COLO829 (cell line): ENCODE measurements at regions not wholly inside any gene's neighbourhood (a gene's known extent, or its start where the extent isn't known, plus 50 kb on each side); places are given as distances from the start of the nearest gene placed in this dataset.

Source experiments
- DNase-seq: peaks from one replicate; pipeline ENCODE4 v3.0.0; 2012; ENCODE audit warnings: low spot score

DNA sequence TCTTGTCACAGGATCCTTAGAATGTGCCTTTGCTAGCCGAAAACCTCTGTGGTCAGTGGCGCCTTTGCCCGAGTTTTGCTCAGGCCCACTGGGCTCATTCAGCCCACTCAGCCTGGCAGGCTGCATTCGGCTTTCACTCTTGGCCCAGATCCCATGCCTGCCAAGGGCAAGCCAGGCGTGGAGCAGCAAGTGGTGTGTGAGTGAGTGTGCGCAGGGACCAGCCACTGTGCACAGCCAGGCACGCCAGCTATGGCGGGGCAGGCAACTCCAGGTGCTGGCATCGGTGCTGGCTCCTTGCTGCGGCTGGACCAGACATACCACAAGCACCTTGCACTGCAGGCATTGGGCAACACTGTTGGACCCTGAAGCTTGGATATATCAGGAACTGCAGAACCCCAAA is 1145.1 kb upstream of the NCAM2 start:
- DNase-seq, result no peak

DNA sequence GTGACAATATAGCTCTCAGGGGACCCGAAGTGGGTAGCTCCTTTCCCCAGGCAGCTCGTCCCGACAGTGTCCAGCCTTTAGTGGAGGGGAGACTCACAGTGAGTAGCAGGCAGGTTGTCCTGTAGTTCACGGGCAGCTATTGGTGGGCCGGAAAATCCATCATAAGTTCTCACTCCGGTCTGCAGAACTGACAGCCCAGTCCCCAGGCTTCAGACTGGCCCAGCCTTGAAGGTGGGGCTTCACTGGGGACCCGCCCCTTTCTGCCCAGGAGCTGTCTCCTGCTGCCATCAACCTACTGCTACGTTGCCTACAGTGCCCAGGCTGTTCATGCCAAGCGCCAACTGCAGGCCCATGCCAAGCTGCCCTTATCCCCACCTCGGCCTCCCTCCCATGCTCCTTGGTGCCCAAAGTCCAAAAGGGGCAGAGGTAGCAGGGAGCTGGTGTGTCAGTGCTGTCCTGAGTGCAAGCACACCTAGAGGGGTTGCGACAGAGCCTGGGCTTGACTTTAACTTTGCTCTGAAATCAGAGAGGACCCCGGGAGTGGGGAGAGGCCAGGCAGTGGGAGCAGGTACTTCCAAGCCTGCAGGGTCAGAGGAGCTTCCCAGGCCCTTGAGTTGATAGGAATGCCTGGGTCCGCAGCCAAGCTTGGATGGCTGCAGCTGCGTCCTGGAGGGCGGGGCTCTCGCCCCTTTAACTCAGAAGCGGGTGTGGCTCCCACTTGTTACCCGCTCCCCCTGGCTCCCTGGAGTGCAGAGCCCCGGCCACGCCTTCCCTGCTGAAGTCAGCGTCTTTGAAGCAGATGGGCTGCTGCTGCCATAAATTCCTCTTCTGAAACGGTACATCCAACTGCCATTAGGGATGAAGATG is 1144.3 kb upstream of the NCAM2 start:
- DNase-seq, result no peak

DNA sequence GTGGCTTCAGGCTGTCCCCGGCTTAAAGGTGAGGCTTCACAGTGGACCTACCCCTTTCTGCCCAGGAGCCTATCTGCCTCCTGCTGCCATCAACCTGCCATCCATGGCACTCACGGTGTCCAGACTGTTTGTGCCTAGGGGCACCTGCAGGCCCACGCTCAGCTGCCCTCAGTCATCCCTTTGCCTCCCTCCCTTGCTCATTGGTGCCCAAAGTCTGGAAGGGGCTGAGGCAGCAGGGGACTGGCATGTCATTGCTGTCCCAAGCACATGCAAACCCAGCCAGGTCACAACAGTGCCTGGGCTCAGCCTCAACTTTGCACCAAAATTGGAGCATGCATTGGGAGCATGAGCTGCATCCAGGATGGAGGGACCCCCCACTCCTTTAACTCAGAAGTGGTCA is 1142.7 kb upstream of the NCAM2 start:
- DNase-seq, result no peak

- no peak for DNase-seq
Observed at GRCh38 chr21:19864476-19864875, 1133.7 kb upstream of the NCAM2 start.

- no peak for DNase-seq
Observed at GRCh38 chr21:19870682-19871081, 1127.5 kb upstream of the NCAM2 start.

- no peak for DNase-seq
Observed at GRCh38 chr21:19874521-19874920, 1123.7 kb upstream of the NCAM2 start.

DNA sequence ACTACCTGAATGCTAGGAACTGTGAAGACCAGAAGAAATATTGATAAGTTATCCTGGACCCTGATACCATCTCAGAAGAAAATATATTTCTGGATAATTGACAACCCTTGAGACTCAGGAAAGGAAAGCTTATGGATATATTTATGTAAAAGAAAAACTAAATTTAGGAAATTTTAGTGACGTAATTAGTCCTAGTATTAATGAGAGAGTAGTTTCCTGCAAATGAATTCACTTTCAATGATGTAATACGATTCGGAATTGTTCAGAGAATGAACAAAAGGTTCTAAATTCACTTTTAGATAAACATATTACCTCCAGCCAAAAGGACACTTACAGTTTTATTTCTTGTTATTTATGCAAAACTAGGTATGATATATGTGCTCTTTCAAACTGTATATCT is 1120.1 kb upstream of the NCAM2 start:
- no peak for DNase-seq

DNA sequence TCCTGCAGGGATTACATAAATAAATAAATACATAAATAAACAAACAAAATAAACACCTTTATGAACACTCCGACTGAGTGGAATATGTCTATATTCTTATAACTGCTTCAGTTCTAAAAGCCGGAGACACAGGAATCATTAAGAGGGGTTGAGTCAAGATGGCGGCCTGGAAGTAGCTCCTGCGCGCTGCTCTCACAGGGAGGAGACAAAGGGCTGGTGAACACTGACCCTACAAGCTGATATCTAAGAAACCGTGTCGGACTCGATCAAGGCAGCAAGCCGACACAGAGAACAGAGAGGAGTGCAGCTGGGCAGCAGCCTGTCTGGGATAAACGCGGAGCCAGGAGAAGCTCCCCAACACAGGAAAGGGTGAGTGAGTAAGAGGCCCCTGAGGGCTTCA is 1098.6 kb upstream of the NCAM2 start:
- no peak for DNase-seq

DNA sequence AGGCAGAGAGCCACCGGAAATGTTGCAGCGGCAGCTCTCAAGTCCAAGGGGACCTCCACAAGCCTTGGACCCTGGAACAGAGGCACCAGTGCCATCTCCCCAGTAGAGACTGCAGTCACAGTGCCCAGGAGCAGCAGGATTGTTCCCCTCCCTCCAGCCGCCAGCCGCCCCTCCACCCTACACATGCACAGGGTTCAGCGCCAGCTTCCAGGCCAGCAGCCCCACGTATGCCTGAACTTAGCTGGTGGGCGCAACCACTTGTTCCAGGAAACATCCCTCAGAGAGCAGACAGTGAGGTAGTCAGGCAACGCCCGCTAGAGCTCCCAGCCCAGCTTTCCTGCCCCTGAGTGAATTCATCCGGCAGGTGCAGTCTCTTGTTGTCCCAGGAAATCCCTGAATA is 1098.1 kb upstream of the NCAM2 start:
- DNase-seq, result no peak

GRCh38 chr21:19908390-19908789 is 1089.8 kb upstream of the NCAM2 start:
- DNase-seq, result no peak

GRCh38 chr21:19914028-19914427 is 1084.2 kb upstream of the NCAM2 start:
- DNase-seq, result no peak

GRCh38 chr21:19921211-19921610 is 1077.0 kb upstream of the NCAM2 start:
- DNase-seq, result no peak

- DNase-seq, result no peak
Observed at GRCh38 chr21:19922122-19922521, 1076.1 kb upstream of the NCAM2 start.

GRCh38 chr21:19935467-19935866 is 1062.7 kb upstream of the NCAM2 start:
- DNase-seq, result no peak

DNA sequence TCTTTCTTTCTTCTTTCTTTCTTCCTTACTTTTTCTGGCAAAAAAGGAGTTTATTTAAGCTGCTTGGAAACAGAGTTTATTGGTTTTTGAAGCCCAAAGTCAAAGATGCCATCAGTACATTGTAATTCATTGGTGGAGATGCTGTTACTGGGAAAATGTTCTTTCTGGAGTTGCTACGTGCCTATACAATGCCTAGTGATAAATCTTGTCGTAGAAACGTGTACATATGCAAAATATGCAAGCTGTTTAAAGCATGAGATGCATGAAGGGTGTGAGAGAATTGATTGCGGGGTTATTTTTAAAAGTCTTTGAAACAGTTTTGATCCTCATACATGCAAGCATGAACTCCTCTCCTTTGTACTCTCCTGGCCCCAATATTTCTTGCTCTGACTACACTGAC is 1060.6 kb upstream of the NCAM2 start:
- no peak for DNase-seq

- no peak for DNase-seq
Observed at GRCh38 chr21:19941626-19942025, 1056.6 kb upstream of the NCAM2 start.

- no peak for DNase-seq
Observed at GRCh38 chr21:19950347-19950746, 1047.9 kb upstream of the NCAM2 start.

- no peak for DNase-seq
Observed at GRCh38 chr21:19969156-19969555, 1029.1 kb upstream of the NCAM2 start.

GRCh38 chr21:19981938-19982337 is 1016.3 kb upstream of the NCAM2 start:
- DNase-seq, result no peak

GRCh38 chr21:19986396-19986795 is 1011.8 kb upstream of the NCAM2 start:
- DNase-seq, result no peak

DNA sequence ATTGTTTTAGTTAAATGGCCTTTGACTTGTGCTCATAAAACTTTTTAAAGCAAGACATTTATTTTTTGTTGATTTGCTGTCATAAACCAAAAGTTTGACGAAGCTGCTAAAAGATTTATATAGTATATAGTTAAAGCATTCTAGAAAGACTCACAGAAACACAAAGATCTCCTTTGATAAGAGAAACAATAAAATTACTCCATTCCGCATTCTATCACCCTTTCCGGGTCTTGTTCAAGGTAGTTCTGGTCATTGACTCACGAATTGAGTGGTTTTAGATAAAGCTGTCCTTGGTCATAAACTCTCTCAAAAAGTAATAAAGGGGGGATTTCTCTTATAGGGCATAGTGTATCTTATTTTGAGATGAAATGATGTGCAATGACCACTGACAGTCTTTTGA is 1010.5 kb upstream of the NCAM2 start:
- no peak for DNase-seq

DNA sequence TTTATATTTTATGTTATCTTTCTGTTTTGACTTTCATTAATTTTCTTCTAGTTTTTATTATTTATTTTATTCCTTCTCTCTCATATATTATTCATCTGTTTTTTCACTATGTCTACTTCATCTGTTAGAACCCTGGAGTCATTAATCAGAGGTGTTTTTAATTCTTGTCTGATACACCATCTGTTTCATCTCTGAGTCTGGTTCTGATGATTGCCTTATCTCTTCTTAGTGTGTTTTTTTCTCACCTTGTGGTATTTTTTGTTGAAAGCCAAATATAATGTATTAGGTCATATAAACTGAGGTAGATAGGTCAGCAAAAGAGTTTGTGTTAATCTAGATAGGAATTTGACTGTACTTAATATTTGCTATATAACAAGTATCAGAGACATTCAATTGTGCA is 1005.7 kb upstream of the NCAM2 start:
- no peak for DNase-seq

DNA sequence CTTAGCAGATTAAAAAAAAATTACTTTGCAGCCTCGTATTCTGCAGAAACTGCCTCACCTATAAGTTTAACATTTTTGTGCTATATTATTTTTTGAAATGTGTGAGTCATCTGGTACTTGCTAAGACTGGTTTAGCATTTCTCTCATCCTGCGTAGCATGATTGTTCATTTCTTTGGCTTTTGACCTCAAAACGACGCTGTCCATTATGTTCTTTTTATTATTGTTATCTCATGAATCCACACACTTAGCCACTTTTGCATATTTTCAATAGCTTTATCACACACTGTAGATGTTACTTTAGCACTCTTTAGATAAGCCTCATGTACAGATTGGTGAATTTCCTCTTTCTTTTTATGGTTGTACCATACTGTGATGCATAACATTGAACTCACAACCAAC is 1004.9 kb upstream of the NCAM2 start:
- DNase-seq, result no peak

- DNase-seq, result no peak
Observed at GRCh38 chr21:19995253-19995652, 1003.0 kb upstream of the NCAM2 start.
